ENCODE measurements at regions not wholly inside any gene's neighbourhood (a gene's known extent, or its start where the extent isn't known, plus 50 kb on each side); places are given as distances from the start of the nearest gene placed in this dataset.

- TF ChIP-seq EP300 (IDR thresholded peaks at IDR 0.05; ENCODE audit: low read depth) (no peak), CTCF (IDR thresholded peaks at IDR 0.05) (no peak), POLR2AphosphoS5 (IDR thresholded peaks at IDR 0.05) (no peak), POLR2A (IDR thresholded peaks at IDR 0.05) (no peak)
These were observed 88.8 kb downstream of the CHD9NB start for GRCh38 chr16:52963855-52964242.

Measured in transverse colon (tissue), 4 donors.